NCI-H1694 treated with DMSO at 0.1 percent for 48 hours (cell line): ENCODE measurements at regions not wholly inside any gene's neighbourhood (a gene's known extent, or its start where the extent isn't known, plus 50 kb on each side); places are given as distances from the start of the nearest gene placed in this dataset.

Source experiments
- DNase-seq: peaks from one replicate; lab custom pipeline; 2025; lab: John Stamatoyannopoulos, UW

GRCh38 chr18:48488388-48488850, 50.4 kb upstream of the CTIF start:
- no peak for DNase-seq

GRCh38 chr18:48486754-48487153, 52.1 kb upstream of the CTIF start:
- DNase-seq, result no peak

GRCh38 chr18:48485828-48486405, 52.9 kb upstream of the CTIF start:
- no peak for DNase-seq

GRCh38 chr18:48481092-48481491, 57.7 kb upstream of the CTIF start:
- DNase-seq, result no peak

- no peak for DNase-seq
Observed at GRCh38 chr18:48479531-48479930, 59.3 kb upstream of the CTIF start.

- DNase-seq, result no peak
Observed at GRCh38 chr18:48477348-48477747, 61.5 kb upstream of the CTIF start.

- no peak for DNase-seq
Observed at GRCh38 chr18:48476550-48476917, 62.3 kb upstream of the CTIF start.

- DNase-seq, result peak; percentile 64
Observed at GRCh38 chr18:48475635-48476549, 62.9 kb upstream of the CTIF start.

- DNase-seq, result no peak
Observed at GRCh38 chr18:48473816-48474215, 64.6 kb upstream of the ZBTB7C start.

- no peak for DNase-seq
Observed at GRCh38 chr18:48472610-48473009, 63.4 kb upstream of the ZBTB7C start.

- no peak for DNase-seq
Observed at GRCh38 chr18:48470484-48471180, 61.4 kb upstream of the ZBTB7C start.

- DNase-seq, result no peak
Observed at GRCh38 chr18:48468151-48468550, 59.0 kb upstream of the ZBTB7C start.

- no peak for DNase-seq
Observed at GRCh38 chr18:48467231-48467630, 58.0 kb upstream of the ZBTB7C start.

- no peak for DNase-seq
Observed at GRCh38 chr18:48462510-48462909, 53.3 kb upstream of the ZBTB7C start.

GRCh38 chr18:48460929-48461583, 51.9 kb upstream of the ZBTB7C start:
- no peak for DNase-seq

- DNase-seq, result no peak
Observed at GRCh38 chr18:48459465-48459864, 50.3 kb upstream of the ZBTB7C start.

- no peak for DNase-seq
Observed at GRCh38 chr18:48459016-48459415, 49.8 kb upstream of the ZBTB7C start.
